ENCODE measurements at regions not wholly inside any gene's neighbourhood (a gene's known extent, or its start where the extent isn't known, plus 50 kb on each side); places are given as distances from the start of the nearest gene placed in this dataset.

DNA sequence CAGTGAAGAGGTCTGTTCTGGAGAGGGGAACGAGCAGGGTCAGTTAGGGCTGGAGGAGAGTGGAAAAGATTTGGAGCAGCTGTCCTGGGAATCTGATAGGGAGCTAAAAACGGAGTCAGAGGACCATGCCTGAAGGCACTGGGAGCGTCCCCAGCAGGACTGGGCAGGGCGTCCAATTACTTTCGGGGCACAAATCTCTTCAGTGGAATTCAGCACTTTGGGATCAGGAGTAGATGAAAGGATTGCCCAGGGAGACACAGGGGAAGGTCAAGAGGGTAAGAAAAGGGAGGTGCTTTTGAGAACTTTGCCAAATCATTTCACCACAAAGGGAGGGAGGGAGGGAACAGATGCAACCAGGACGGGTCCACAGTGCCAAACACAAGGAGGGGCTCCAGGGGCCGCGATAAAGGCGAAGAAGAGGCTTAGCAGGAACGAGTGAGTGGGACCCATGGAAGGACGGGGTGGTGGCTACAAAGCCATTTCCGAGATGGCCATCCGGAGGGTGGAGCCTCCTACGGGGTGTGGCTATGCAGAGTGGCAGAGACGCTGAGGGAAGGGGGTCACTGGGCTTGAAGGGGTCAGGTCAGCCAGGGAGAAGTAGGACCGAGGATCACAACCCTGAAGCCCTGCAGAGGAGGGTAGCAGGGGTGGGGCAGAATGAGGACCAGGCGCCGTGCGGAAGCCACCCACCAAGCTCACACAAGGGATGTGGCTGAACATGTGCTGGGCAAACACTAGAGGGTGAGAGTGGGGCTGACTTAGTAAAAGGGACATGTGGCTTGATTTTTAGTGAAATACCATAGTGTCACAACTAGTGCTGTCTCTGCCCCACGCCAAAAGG, 180.0 kb upstream of the RREB1 start:
- TF ChIP-seq BACH2 (CRISPR knock-in tag; IDR thresholded peaks at IDR 0.05; ENCODE audit: borderline replicate concordance) (no peak), RARB (CRISPR knock-in tag; IDR thresholded peaks at IDR 0.05) (no peak)

All from SK-N-SH treated with all-trans-retinoic acid at 6 μM for 48 hours (cell line).